HCT116 (cell line): ENCODE measurements at regions not wholly inside any gene's neighbourhood (a gene's known extent, or its start where the extent isn't known, plus 50 kb on each side); places are given as distances from the start of the nearest gene placed in this dataset.

Experiments
- ATAC-seq: fragments of 200-7000 bp; cut with Tn5 transposase; 2 replicates; pipeline ENCODE4 v1.9.1; 2020; ENCODE audit warnings: mild to moderate bottlenecking, moderate library complexity
- BruUV-seq: library from RNA; stranded (reverse); fragments of 400-500 nt; replicated peaks from 2 replicates; lab custom pipeline; 2021; lab: Mats Ljungman, UMichigan
- CTCF ChIA-PET: fragments of 300-600 bp; sonication (Branson Sonifier 250); formaldehyde crosslinking; loops from one replicate; lab custom pipeline; 2021; ENCODE audit warnings: antibody characterized with exemption; lab: Charles Lee
- POLR2A ChIA-PET: fragments of 300-600, 350-600 bp; sonication (Branson Sonifier 250); formaldehyde crosslinking; loops from one replicate; lab custom pipeline; 2021; ENCODE audit warnings: antibody characterized with exemption; lab: Charles Lee
- RAD21 ChIA-PET, 2 experiments: fragments of 300-600 bp; sonication (Branson Sonifier 250); formaldehyde crosslinking; loops; one replicate each; lab custom pipeline; 2023; ENCODE audit warnings: low total read pairs in 2 of 2; ENCODE audit not compliant: uncharacterized antibody in 2 of 2, unreplicated experiment in 2 of 2, low non-redundant PET in 1 of 2; lab: Charles Lee
- DNase-seq: peaks from one replicate; pipeline ENCODE4 v3.0.0-alpha.2; 2010; ENCODE audit warnings: low read depth, low spot score
- H2AFZ ChIP-seq: fragments of 200-600 bp; shearing (Covaris generic), sonication (generic); 2 replicates; pipeline ENCODE4 v1.6.1; 2017; ENCODE audit warnings: low read depth, mixed run types, mixed read lengths, antibody characterized with exemption, low read length; ENCODE audit not compliant: poor library complexity, severe bottlenecking
- H3K27ac ChIP-seq: 2 replicates; pipeline ENCODE4 v1.5.1; 2012; ENCODE audit warnings: low read depth, low read length
- H3K27me3 ChIP-seq: fragments of 200-600 bp; sonication (generic); 2 replicates; pipeline ENCODE4 v1.6.1; 2016; ENCODE audit warnings: mixed run types, low read length, mixed read lengths; ENCODE audit not compliant: insufficient read depth
- H3K36me3 ChIP-seq, 2 experiments: fragments of 200-500 bp in 1 of 2; fragments of 200-600 bp in 1 of 2; sonication (Bioruptor generic) in 1 of 2; sonication (generic) in 1 of 2; 2 replicates each; pipeline versions ENCODE4 v1.5.1 to v1.6.1; 2014 to 2016; ENCODE audit warnings: low read length in 2 of 2, inconsistent platforms in 1 of 2, mixed read lengths in 1 of 2, mixed run types in 1 of 2; ENCODE audit not compliant: insufficient read depth in 2 of 2, control insufficient read depth in 1 of 2
- H3K4me1 ChIP-seq, 2 experiments: fragments of 200-600 bp in 1 of 2; sonication (generic) in 1 of 2; 2 replicates each; pipeline versions ENCODE4 v1.5.1 to v1.6.1; 2012 to 2017; ENCODE audit warnings: low read length in 2 of 2, inconsistent platforms in 1 of 2, mild to moderate bottlenecking in 1 of 2, mixed read lengths in 1 of 2, mixed run types in 1 of 2, moderate library complexity in 1 of 2; ENCODE audit not compliant: insufficient read depth in 2 of 2, control insufficient read depth in 1 of 2
- H3K4me2 ChIP-seq: fragments of 200-600 bp; sonication (generic); 2 replicates; pipeline ENCODE4 v1.6.1; 2017; ENCODE audit warnings: mixed run types, low read length, mixed read lengths
- H3K4me3 ChIP-seq, 2 experiments: fragments of 200-600 bp in 1 of 2; sonication (generic) in 1 of 2; replicated peaks in 1 of 2; 2 replicates each; pipeline ENCODE4 v1.5.1; 2011 to 2016; ENCODE audit warnings: low read length in 2 of 2, control low read depth in 1 of 2, low read depth in 1 of 2, mild to moderate bottlenecking in 1 of 2, mixed read lengths in 1 of 2, mixed run types in 1 of 2
- H3K79me2 ChIP-seq: fragments of 200-600 bp; sonication (generic); 2 replicates; pipeline ENCODE4 v1.6.1; 2017; ENCODE audit warnings: mild to moderate bottlenecking, mixed run types, low read length, moderate library complexity, mixed read lengths; ENCODE audit not compliant: insufficient read depth
- H3K9ac ChIP-seq: fragments of 200-600 bp; sonication (generic); 2 replicates; pipeline ENCODE4 v1.6.1; 2016; ENCODE audit warnings: low read length, mixed read lengths
- H3K9me2 ChIP-seq: fragments of 200-600 bp; sonication (generic), shearing (Covaris generic); 2 replicates; pipeline ENCODE4 v1.6.1; 2017; ENCODE audit warnings: mixed run types, mild to moderate bottlenecking, moderate library complexity; ENCODE audit not compliant: insufficient read depth
- H3K9me3 ChIP-seq, 2 experiments: fragments of 200-500 bp in 1 of 2; fragments of 200-600 bp in 1 of 2; sonication (Bioruptor generic) in 1 of 2; sonication (generic) in 1 of 2; 2 replicates each; pipeline ENCODE4 v1.6.1; 2014 to 2017; ENCODE audit warnings: low read length in 2 of 2, mixed read lengths in 2 of 2, inconsistent platforms in 1 of 2, low read depth in 1 of 2, mild to moderate bottlenecking in 1 of 2, mixed run types in 1 of 2, moderate library complexity in 1 of 2; ENCODE audit not compliant: control insufficient read depth in 1 of 2, insufficient read depth in 1 of 2
- H4K20me1 ChIP-seq: fragments of 200-600 bp; sonication (generic), shearing (Covaris generic); 2 replicates; pipeline ENCODE4 v1.6.1; 2017; ENCODE audit warnings: mixed run types, mild to moderate bottlenecking, moderate library complexity; ENCODE audit not compliant: insufficient read depth
- CBX3 ChIP-seq: IDR thresholded peaks from 2 replicates; pipeline ENCODE4 v1.6.1; 2012; ENCODE audit warnings: low read depth
- EGR1 ChIP-seq: IDR thresholded peaks from 2 replicates; pipeline ENCODE4 v1.6.1; 2012; ENCODE audit warnings: low read depth
- ELF1 ChIP-seq: IDR thresholded peaks from 2 replicates; pipeline ENCODE4 v1.6.1; 2012; ENCODE audit warnings: low read depth, borderline replicate concordance
- EZH2 ChIP-seq: fragments of 200-600 bp; sonication (generic); IDR thresholded peaks from 2 replicates; pipeline ENCODE4 v1.6.1; 2017; ENCODE audit warnings: antibody characterized with exemption, mixed run types
- SRF ChIP-seq: IDR thresholded peaks from 2 replicates; pipeline ENCODE4 v1.6.1; 2012; ENCODE audit warnings: low read depth
- TCF7L2 ChIP-seq: IDR thresholded peaks from 2 replicates; pipeline ENCODE4 v1.7.0; 2011; ENCODE audit warnings: borderline replicate concordance, inconsistent platforms; ENCODE audit not compliant: insufficient read depth, insufficient read length; ENCODE audit errors: extremely low read depth
- ZFX ChIP-seq: fragments of 450-650 bp; IDR thresholded peaks from 2 replicates; pipeline ENCODE4 v1.6.1; 2017
- ZNF274 ChIP-seq: fragments of 200-500 bp; sonication (Bioruptor generic); IDR thresholded peaks from 2 replicates; pipeline ENCODE4 v1.6.1; 2014; ENCODE audit warnings: mild to moderate bottlenecking, low read depth, low read length, inconsistent platforms
- intact Hi-C: fragments of 100-400 bp; cut with micrococcal nuclease; formaldehyde crosslinking; loops from 2 replicates; pipeline ENCODE4 v1.10.0; 2022

- intact Hi-C loops = no loop called here
- TF ChIP-seq CBX3 = no peak
- TF ChIP-seq ELF1 = no peak
- no peak for TF ChIP-seq ZNF274
- no peak for TF ChIP-seq SRF
- TF ChIP-seq TCF7L2 = no peak
- TF ChIP-seq EZH2 = no peak
- TF ChIP-seq ZFX = no peak
- TF ChIP-seq, all 23 proteins: peak for 0
- no peak for ATAC-seq
- Histone ChIP-seq H3K27ac (no peak overlapping the region), H3K79me2 (no peaks in the 10 kb centered on the region), H3K9ac (no peak overlapping the region), H3K4me2 (no peak overlapping the region), H3K27me3 (no peaks in the 10 kb centered on the region), H3K9me2 (no peaks in the 10 kb centered on the region), H3K4me3 (no peak overlapping the region), H3K36me3 (no peaks in the 10 kb centered on the region), H4K20me1 (no peaks in the 10 kb centered on the region), H3K9me3 (peaks cover 0 to 3% of the 10 kb centered on the region in 2 experiments; a peak in 2 of 4 replicates), H2AFZ (no peak overlapping the region), H3K4me1 (no peaks in the 10 kb centered on the region)
- RAD21 ChIA-PET = no interaction called here
- DNase-seq = no peak
- POLR2A ChIA-PET = no interaction called here
- BruUV-seq = no TSS peak
- CTCF ChIA-PET = no interaction called here
Measured at GRCh38 chr21:15301736-15302135, 236.9 kb upstream of the NRIP1 start.

GRCh38 chr21:15306271-15306670 is 241.5 kb upstream of the NRIP1 start:
- Histone ChIP-seq H3K9ac (no peak overlapping the region), H3K27ac (no peak overlapping the region), H2AFZ (no peak overlapping the region), H3K79me2 (no peaks in the 10 kb centered on the region), H3K36me3 (no peaks in the 10 kb centered on the region), H4K20me1 (no peaks in the 10 kb centered on the region), H3K27me3 (no peaks in the 10 kb centered on the region), H3K4me1 (no peaks in the 10 kb centered on the region), H3K9me2 (no peaks in the 10 kb centered on the region), H3K4me3 (no peak overlapping the region), H3K9me3 (peaks cover 0 to 6% of the 10 kb centered on the region in 2 experiments; a peak in 2 of 4 replicates), H3K4me2 (no peak overlapping the region)
- ATAC-seq (no peak), DNase-seq (no peak)
- intact Hi-C loops = no loop called here
- ChIA-PET RAD21 (no interaction called here), POLR2A (no interaction called here), CTCF (no interaction called here)
- no peak for TF ChIP-seq EGR1
- TF ChIP-seq ZNF274 = no peak
- no TSS peak for BruUV-seq
